Common myeloid progenitor, CD34-positive (primary cell): ENCODE measurements at regions not wholly inside any gene's neighbourhood (a gene's known extent, or its start where the extent isn't known, plus 50 kb on each side); places are given as distances from the start of the nearest gene placed in this dataset.
"Not testable (repeated sequence)": the region's sequence is repeated elsewhere in the genome, so short reads cannot be mapped to it uniquely, and the experiment has no call there.

Source experiments
- CTCF ChIA-PET: fragments of 350-600 bp; sonication (Branson Sonifier 250); formaldehyde crosslinking; loops from one replicate; lab custom pipeline; 2021; ENCODE audit warnings: antibody characterized with exemption; lab: Charles Lee
- POLR2A ChIA-PET: fragments of 350-600 bp; sonication (Branson Sonifier 250); formaldehyde crosslinking; loops from one replicate; lab custom pipeline; 2021; ENCODE audit warnings: antibody characterized with exemption; lab: Charles Lee
- DNase-seq, 3 donors: peaks; one replicate each; pipeline versions ENCODE4 v3.0.0 to v3.0.0-alpha.2; 2013
- H3K27ac ChIP-seq, 2 experiments: 1 replicate in 1 of 2; 2 replicates in 1 of 2; pipeline ENCODE4 v1.7.0; 2013; ENCODE audit warnings: inconsistent platforms in 2 of 2, low read length in 2 of 2, mild to moderate bottlenecking in 2 of 2, low read depth in 1 of 2, moderate library complexity in 1 of 2; ENCODE audit not compliant: severe bottlenecking in 2 of 2, insufficient read depth in 1 of 2, poor library complexity in 1 of 2
- H3K27me3 ChIP-seq, 5 experiments: replicated peaks in 2 of 5; 1 replicate in 3 of 5; 2 replicates in 2 of 5; pipeline versions ENCODE4 v1.6.1 to v1.7.0; 2013; ENCODE audit warnings: low read length in 4 of 5, mild to moderate bottlenecking in 2 of 5, moderate library complexity in 2 of 5, inconsistent platforms in 1 of 5; ENCODE audit not compliant: insufficient read depth in 5 of 5, control insufficient read depth in 4 of 5
- H3K36me3 ChIP-seq, 4 experiments: 1 replicate in 2 of 4; 2 replicates in 2 of 4; pipeline versions ENCODE4 v1.6.1 to v1.7.0; 2013; ENCODE audit warnings: low read length in 3 of 4, control low read depth in 1 of 4, mild to moderate bottlenecking in 1 of 4; ENCODE audit not compliant: control insufficient read depth in 4 of 4, insufficient read depth in 4 of 4
- H3K4me1 ChIP-seq, 4 experiments: 1 replicate in 3 of 4; 2 replicates in 1 of 4; pipeline versions ENCODE4 v1.6.1 to v1.7.1; 2013; ENCODE audit warnings: low read length in 3 of 4, mild to moderate bottlenecking in 3 of 4, control low read depth in 1 of 4, inconsistent platforms in 1 of 4, moderate library complexity in 1 of 4; ENCODE audit not compliant: control insufficient read depth in 4 of 4, insufficient read depth in 4 of 4; ENCODE audit errors: control extremely low read depth in 1 of 4
- H3K4me3 ChIP-seq, 7 experiments: 1 replicate in 4 of 7; 2 replicates in 3 of 7; pipeline versions ENCODE4 v1.5.1 to v1.7.0; 2013; ENCODE audit warnings: mild to moderate bottlenecking in 7 of 7, low read length in 6 of 7, moderate library complexity in 6 of 7, inconsistent platforms in 2 of 7, low read depth in 2 of 7, control low read depth in 1 of 7; ENCODE audit not compliant: insufficient read depth in 4 of 7, control insufficient read depth in 1 of 7; ENCODE audit errors: extremely low read depth in 1 of 7
- H3K9me3 ChIP-seq, 5 experiments: 1 replicate in 4 of 5; 2 replicates in 1 of 5; pipeline versions ENCODE4 v1.6.1 to v1.7.1; 2013; ENCODE audit warnings: low read length in 4 of 5, mild to moderate bottlenecking in 2 of 5, inconsistent platforms in 1 of 5, low read depth in 1 of 5, moderate library complexity in 1 of 5; ENCODE audit not compliant: control insufficient read depth in 4 of 5, insufficient read depth in 2 of 5; ENCODE audit errors: control extremely low read depth in 1 of 5
- WGBS: methylation state at CpG from one replicate; pipeline ENCODE4 v1.1.5; 2013; ENCODE audit not compliant: insufficient coverage; 5-methylcytosine and 5-hydroxymethylcytosine counted together

DNA sequence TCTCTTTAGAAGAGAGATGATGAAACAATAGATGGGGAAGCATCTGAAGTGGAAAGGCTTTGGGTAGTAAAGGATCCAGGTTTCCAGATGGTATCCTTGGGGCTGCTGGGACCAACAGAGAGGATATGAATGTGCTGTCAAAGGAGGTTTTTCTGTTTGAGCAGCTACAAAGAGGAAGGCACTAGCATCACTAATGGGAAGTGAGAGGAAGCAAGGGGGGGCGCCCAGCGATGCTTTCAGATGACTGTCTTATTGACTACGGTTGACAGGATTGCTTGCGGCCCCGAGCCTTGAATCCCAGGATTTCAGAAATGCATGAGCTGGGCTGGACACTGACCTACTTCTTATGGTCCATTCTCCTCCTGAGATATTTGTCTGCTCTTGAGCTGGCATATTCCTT is 103.8 kb upstream of the GALNT15 start:
- ChIA-PET POLR2A (no interaction called here), CTCF (interaction anchor here (1.5 kb wide), 1 partner anchor 22 kb away, joined by 7 read pairs; no protein-coding TSS in a partner anchor)
- WGBS: 76% methylated on average over 5 of the region's 5 CpGs
- DNase-seq: no peak
- H3K9me3 ChIP-seq: no peaks in the 10 kb centered on the region
- H3K27ac ChIP-seq: no peak overlapping the region
- no peaks in the 10 kb centered on the region for H3K27me3 ChIP-seq
- H3K4me3 ChIP-seq: no peak overlapping the region
- no peaks in the 10 kb centered on the region for H3K36me3 ChIP-seq
- H3K4me1 ChIP-seq: peaks cover 0 to 6% (median 0%) of the 10 kb centered on the region in 4 experiments

DNA sequence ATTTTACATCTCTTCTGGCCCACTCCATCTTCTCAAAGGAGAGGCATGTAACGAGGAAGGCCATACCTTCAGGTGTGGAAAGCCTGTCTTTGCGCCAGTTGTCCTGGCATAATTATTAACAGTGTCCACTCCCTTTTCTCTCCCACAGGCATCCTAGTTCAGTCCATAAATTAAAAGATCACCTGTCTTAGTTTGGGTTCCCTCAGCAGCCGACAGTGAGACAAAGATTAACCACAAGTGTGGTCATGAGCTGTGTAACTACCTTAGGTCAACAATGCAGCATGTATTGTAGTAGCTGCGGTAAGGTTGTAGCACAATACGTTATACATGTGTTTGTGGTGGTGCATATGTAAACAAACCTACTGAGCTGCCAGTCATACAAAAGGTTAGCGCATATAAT is 103.3 kb upstream of the GALNT15 start:
- no peaks in the 10 kb centered on the region for H3K9me3 ChIP-seq
- H3K4me1 ChIP-seq: peaks cover 0 to 6% (median 0%) of the 10 kb centered on the region in 4 experiments
- H3K4me3 ChIP-seq: no peak overlapping the region
- H3K27ac ChIP-seq: no peak overlapping the region
- 87% methylated on average over 3 of the region's 6 CpGs for WGBS
- POLR2A ChIA-PET: no interaction called here
- no peaks in the 10 kb centered on the region for H3K36me3 ChIP-seq
- no peaks in the 10 kb centered on the region for H3K27me3 ChIP-seq
- no peak for DNase-seq
- CTCF ChIA-PET: interaction anchor here (1.1 to 1.5 kb wide), 3 partner anchors 13 to 23 kb away, joined by 3 to 7 read pairs (median 3); no protein-coding TSS in a partner anchor

DNA sequence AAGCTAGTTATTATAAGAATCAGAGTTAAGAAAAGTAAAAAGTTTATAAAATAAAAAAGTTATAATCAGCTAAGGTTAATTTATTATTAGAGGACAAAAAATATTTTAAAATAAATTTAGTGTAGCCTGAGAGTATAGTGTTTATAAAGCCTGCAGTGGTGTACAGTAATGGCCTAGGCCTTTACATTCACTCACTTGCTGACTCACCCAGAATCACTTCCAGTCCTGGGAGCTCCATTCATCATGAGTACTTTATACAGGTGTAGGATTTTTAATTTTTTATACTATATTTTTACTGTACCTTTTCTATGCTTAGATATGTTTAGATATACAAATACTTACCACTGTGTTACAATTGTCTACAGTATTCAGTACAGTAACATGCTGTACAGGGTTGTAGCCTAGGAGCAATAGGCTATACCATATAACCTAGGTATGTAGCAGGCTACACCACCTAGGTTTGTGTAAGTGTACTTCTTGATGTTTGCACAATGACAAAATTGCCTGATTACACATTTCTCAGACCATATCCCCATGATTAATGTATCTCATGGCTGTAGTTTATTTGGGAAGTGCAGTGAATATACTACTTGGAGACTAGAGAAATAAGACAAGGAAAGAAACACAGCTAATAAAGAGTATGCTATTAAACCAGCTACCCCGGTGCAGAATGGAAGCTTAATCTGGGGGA is 101.9 kb upstream of the GALNT15 start:
- H3K27ac ChIP-seq: no peak overlapping the region
- H3K27me3 ChIP-seq: no peaks in the 10 kb centered on the region
- peaks cover 0 to 4% (median 0%) of the 10 kb centered on the region in 5 experiments for H3K9me3 ChIP-seq
- no peak overlapping the region for H3K4me3 ChIP-seq
- peaks cover 0 to 6% (median 0%) of the 10 kb centered on the region in 4 experiments for H3K4me1 ChIP-seq
- ChIA-PET POLR2A (no interaction called here), CTCF (interaction anchor here (1.0 to 1.5 kb wide), 4 partner anchors 9 to 24 kb away, joined by 3 to 7 read pairs (median 3); no protein-coding TSS in a partner anchor)
- no peak for DNase-seq
- no CpG with 5 or more reads among the region's 1 CpG for WGBS
- H3K36me3 ChIP-seq: no peaks in the 10 kb centered on the region

DNA sequence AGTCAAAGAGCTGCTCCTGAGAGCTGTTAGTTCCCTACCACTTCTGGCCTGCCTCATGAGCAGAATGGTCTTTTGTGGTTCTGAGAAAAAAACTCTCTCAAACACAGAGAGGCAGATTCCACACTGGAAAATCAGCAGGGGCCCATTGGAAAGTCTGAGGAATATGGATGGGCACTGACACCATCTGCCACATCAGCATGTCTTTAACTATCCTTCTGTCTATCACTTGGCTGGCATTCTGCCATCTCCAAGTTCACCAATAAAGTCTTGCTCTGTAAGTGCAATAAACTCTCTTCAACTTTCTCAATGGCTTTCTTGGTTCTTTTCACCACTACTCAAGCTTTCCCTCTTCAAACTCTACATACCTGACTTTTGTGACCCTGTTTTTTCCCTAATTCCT is 101.3 kb upstream of the GALNT15 start:
- Histone ChIP-seq H3K9me3 (peaks cover 0 to 4% (median 0%) of the 10 kb centered on the region in 5 experiments), H3K4me1 (peaks cover 0 to 1% (median 0%) of the 10 kb centered on the region in 4 experiments), H3K36me3 (no peaks in the 10 kb centered on the region), H3K27ac (no peak overlapping the region), H3K27me3 (no peaks in the 10 kb centered on the region), H3K4me3 (no peak overlapping the region)
- CTCF ChIA-PET: interaction anchor here (1.0 kb wide), 1 partner anchor 10 kb away, joined by 3 read pairs; no protein-coding TSS in a partner anchor
- POLR2A ChIA-PET: no interaction called here
- DNase-seq: no peak

- DNase-seq, H3K27me3 ChIP-seq, H3K36me3 ChIP-seq, H3K27ac ChIP-seq, H3K4me3 ChIP-seq, POLR2A ChIA-PET, H3K4me1 ChIP-seq, H3K9me3 ChIP-seq: not testable (repeated sequence)
- CTCF ChIA-PET: interaction anchor here (1.5 kb wide), 1 partner anchor 26 kb away, joined by 6 read pairs; no protein-coding TSS in a partner anchor
Measured at GRCh38 chr3:16073990-16074671, 100.3 kb upstream of the GALNT15 start.

- ChIA-PET CTCF (interaction anchor here (1.5 kb wide), 1 partner anchor 27 kb away, joined by 6 read pairs; no protein-coding TSS in a partner anchor), POLR2A (no interaction called here)
- H3K36me3 ChIP-seq: no peaks in the 10 kb centered on the region
- no peak for DNase-seq
- no peaks in the 10 kb centered on the region for H3K27me3 ChIP-seq
- H3K9me3 ChIP-seq: peaks cover 0 to 7% (median 4%) of the 10 kb centered on the region in 5 experiments
- no peak overlapping the region for H3K4me3 ChIP-seq
- WGBS: 100% methylated on average over 1 of the region's 4 CpGs
- H3K4me1 ChIP-seq: no peaks in the 10 kb centered on the region
- no peak overlapping the region for H3K27ac ChIP-seq
Measured at GRCh38 chr3:16075647-16076046, 98.8 kb upstream of the GALNT15 start.

DNA sequence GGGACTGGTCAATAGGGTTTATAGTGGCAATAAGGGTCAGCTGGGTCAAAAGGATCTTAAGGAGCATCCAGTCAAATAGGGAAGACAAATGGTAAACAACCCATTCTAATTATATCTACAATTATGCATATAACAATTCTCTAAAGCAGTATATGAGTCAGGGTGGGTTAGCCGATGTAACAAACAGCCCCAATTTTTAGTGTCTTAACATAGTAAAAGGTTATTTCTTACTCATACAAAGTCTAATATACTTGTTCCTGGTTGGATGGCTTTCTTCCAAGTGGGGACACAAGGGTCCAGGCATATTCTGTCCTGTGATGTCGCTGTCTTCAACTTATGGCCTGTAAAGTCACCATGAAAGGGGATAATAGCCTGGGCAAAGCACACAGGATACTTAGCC is 97.9 kb upstream of the GALNT15 start:
- H3K4me1 ChIP-seq: no peaks in the 10 kb centered on the region
- DNase-seq: no peak
- WGBS: 100% methylated on average over 1 of the region's 2 CpGs
- ChIA-PET CTCF (no interaction called here), POLR2A (no interaction called here)
- no peak overlapping the region for H3K27ac ChIP-seq
- H3K4me3 ChIP-seq: no peak overlapping the region
- H3K27me3 ChIP-seq: no peaks in the 10 kb centered on the region
- peaks cover 0 to 14% (median 10%) of the 10 kb centered on the region in 5 experiments for H3K9me3 ChIP-seq
- no peaks in the 10 kb centered on the region for H3K36me3 ChIP-seq
